ENCODE measurements at regions not wholly inside any gene's neighbourhood (a gene's known extent, or its start where the extent isn't known, plus 50 kb on each side); places are given as distances from the start of the nearest gene placed in this dataset.

GRCh38 chr14:28483506-28483905 lies 283.1 kb upstream of the FOXG1 start:
- ChIA-PET CTCF (no interaction called here), POLR2A (no interaction called here)

DNA sequence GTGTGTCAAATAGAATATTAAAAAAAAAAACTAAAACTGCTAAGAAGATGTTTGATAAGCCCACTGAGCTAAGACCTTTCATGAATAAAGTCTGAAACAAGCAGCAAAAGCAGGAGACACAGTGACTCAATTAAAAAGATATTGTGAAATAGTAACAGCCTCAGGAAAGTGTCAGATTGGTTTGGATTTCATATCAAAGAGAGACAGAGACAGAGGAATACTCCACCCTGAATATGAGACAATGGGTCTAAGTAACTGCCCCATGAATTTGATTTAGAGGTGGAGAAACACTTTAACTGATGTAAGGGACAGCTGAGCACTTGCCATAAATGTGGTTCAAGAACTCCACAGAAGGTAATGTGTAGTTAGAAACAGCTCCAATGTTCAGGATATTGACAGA lies 277.9 kb upstream of the FOXG1 start:
- ChIA-PET CTCF (no interaction called here), POLR2A (no interaction called here)

GRCh38 chr14:28493516-28493915 lies 273.1 kb upstream of the FOXG1 start:
- ChIA-PET CTCF (no interaction called here), POLR2A (no interaction called here)

- ChIA-PET POLR2A (no interaction called here), CTCF (no interaction called here)
These were observed 272.4 kb upstream of the FOXG1 start for GRCh38 chr14:28494196-28494595.

DNA sequence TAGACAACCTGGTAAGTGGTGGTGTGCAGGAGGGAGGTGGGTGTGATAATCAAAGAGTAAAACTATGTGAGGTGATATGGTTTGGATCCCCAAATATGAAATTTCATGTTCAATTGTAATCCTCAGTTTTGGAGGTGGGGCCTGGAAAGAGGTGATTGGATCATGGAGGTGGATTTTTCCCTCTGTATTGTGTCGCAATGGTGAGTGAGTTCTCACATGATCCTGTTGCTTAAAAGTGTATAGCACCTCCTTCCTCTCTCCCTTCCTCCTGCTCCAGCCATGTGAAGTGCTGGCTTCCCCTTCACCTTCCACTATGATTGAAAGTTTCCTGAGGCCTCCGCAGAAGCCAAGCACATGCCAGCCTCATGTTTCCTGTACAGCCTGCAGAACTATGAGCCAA lies 270.2 kb upstream of the FOXG1 start:
- ChIA-PET POLR2A (no interaction called here), CTCF (no interaction called here)

- ChIA-PET CTCF (no interaction called here), POLR2A (no interaction called here)
These were observed 264.1 kb upstream of the FOXG1 start for GRCh38 chr14:28502517-28502916.

- POLR2A ChIA-PET = no interaction called here
- CTCF ChIA-PET = no interaction called here
These were observed 251.0 kb upstream of the FOXG1 start for GRCh38 chr14:28515571-28515970.

- ChIA-PET POLR2A (no interaction called here), CTCF (no interaction called here)
These were observed 229.7 kb upstream of the FOXG1 start for GRCh38 chr14:28536889-28537288.

DNA sequence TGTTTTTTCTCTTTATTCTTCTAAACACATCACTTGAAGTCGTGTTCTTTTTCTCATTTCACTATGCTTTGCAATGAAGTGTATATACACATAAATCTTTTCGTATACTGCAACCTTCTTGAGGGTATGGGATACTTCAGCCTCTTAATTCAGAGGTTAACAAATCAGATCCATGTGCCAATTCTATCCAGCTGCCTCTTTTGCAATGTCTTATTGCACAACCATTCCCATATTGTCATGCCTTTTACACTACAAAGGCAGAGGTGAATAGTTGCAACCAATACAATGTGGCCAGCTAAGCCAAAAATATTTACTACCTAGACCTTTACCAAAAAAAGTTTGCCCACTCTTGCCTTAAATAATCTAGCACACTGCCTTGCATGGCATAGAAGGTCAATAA lies 224.5 kb upstream of the FOXG1 start:
- POLR2A ChIA-PET = no interaction called here
- CTCF ChIA-PET = no interaction called here

DNA sequence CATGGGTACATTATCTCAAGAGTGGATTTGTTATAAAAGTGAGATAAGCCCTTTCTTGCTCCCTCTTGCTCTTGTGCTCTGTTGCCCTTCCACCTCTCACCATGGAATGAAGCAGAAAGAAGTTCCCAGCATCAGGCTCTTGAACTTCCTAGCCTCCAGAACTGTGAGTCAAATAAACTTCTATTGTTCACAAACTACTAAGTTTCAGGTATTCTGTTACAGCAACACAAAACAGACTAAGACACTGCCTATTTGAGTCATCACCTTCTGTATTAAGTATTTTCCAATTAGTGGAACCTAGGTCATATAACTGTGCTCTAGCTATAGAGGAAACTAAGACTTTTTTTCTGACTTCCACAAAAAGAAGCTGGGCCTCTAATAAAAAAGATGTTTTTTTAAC lies 201.2 kb upstream of the FOXG1 start:
- POLR2A ChIA-PET = no interaction called here
- CTCF ChIA-PET = no interaction called here

DNA sequence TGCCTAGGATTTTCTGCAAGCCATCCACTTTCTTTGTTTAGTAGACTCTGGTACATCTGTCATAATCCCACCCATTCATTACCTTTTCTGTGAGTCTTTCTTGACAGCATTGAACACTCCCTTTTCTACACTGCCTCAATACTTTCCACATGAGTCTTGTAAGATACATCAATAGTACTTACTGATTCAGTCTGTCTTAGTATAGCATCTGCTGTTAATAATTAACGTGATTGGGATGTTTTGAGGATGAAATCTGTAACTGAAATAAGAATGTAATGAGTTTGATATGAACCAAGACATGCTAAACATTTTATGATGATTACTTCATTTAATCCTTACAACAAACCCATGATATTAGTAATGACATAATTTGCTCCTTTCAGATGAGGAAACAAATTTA lies 196.2 kb upstream of the FOXG1 start:
- ChIA-PET CTCF (no interaction called here), POLR2A (no interaction called here)

- ChIA-PET CTCF (no interaction called here), POLR2A (no interaction called here)
These were observed 195.0 kb upstream of the FOXG1 start for GRCh38 chr14:28571636-28572035.

DNA sequence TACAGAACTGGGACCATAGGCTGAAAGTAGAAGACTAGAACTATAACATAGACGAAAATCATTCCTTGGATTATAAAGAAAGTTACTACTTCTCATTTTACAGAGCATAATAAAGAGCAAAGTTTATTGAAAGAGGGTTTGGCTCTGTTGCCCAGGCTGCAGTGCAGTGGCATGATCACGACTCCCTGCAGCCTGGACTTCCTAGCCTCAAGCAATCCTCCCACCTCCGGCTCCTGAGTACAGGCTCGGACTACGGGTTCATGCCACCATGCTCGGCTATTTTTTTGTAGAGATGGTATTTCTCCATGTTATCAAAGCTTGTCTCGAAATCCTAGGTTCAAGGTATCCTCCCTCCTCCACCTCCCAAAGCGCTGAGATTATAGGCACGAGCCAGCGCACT lies 190.1 kb upstream of the FOXG1 start:
- ChIA-PET POLR2A (no interaction called here), CTCF (no interaction called here)

GRCh38 chr14:28577187-28577586 lies 189.4 kb upstream of the FOXG1 start:
- ChIA-PET POLR2A (no interaction called here), CTCF (no interaction called here)

DNA sequence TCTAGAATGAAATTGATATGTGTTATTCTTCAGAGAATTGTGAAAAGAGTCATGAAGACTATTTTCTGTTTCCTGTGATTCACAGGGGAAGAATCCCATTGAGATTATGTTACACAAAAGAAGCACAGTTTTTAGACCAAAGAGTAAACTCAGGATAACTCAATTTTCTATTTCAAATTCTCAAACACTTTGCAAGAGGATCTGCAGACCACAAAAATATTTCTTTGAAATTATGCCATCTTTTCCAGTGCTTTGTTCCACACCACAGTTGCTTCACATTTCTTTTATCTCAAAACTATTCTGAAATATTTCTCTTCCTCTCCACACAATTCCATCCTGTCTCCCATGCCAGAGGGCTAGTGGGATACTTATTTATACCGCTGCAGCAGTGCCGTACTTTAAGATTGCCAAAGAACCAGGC lies 188.9 kb upstream of the FOXG1 start:
- ChIA-PET CTCF (no interaction called here), POLR2A (no interaction called here)

- ChIA-PET POLR2A (no interaction called here), CTCF (no interaction called here)
These were observed 181.6 kb upstream of the FOXG1 start for GRCh38 chr14:28584951-28585350.

- ChIA-PET CTCF (no interaction called here), POLR2A (no interaction called here)
These were observed 176.8 kb upstream of the FOXG1 start for GRCh38 chr14:28589792-28590191.

DNA sequence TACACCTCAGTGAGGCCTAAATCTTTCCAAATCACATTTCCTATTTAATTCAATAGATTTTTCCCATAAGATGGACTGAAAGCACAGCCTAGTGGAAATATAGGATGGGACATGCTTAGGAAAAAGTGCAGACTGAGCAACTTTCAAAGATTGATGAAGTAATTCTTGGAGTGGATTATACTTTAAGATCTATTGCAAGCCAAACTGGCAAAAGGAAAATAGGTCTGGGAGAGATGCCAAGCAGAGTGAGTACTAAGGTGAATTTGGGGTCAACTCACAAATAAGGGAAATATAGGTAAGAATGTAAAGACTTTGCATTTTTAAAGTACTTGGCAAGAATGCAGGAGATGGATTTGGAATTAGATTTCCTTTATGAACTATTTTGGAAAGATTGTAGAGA lies 170.2 kb upstream of the FOXG1 start:
- ChIA-PET POLR2A (no interaction called here), CTCF (no interaction called here)

GRCh38 chr14:28599191-28599590 lies 167.4 kb upstream of the FOXG1 start:
- POLR2A ChIA-PET = no interaction called here

DNA sequence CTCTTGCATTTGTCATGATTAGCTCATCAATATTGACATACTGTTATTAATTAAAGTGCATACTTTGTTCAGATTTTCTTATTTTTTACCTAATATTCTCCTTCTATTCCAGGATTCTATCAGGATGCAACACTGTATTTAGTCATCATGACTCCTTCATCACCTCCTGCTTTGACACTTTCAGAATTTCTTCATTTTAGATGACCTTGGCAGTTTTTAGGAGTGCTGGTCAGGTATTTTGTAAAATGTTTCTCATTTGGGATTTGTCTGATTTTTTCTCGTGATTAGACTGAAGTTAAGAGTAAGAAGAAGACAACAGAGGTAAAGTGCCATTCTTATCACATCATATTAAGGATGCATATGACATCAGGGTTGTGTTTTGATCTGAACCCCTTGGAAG lies 167.0 kb upstream of the FOXG1 start:
- CTCF ChIA-PET = no interaction called here
- POLR2A ChIA-PET = no interaction called here

More at GRCh38 chr14:28599191-28599590, 167.4 kb upstream of the FOXG1 start:
- CTCF ChIA-PET = no interaction called here

DNA sequence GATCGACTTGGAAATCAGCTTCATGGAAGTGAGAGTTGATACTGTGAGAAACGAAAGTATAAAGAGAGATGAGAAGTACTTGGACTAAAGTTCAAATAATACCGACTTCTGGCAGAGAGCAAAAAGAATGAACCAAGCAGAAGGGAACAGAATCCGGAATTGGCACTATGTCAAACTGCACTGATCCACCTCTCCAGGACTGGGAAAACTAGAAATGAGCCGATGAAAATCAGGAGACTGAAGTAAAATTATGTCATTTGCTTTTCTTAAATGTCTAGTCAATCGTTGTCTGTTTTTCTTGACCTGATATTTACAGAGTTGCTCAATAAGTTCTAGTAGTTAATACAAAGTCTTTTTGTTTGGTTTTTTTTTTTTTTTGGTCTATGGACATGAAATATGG lies 163.0 kb upstream of the FOXG1 start:
- ChIA-PET POLR2A (no interaction called here), CTCF (interaction anchor here (0.7 kb wide), 1 partner anchor 8 kb away, joined by 4 read pairs; no protein-coding TSS in a partner anchor)

DNA sequence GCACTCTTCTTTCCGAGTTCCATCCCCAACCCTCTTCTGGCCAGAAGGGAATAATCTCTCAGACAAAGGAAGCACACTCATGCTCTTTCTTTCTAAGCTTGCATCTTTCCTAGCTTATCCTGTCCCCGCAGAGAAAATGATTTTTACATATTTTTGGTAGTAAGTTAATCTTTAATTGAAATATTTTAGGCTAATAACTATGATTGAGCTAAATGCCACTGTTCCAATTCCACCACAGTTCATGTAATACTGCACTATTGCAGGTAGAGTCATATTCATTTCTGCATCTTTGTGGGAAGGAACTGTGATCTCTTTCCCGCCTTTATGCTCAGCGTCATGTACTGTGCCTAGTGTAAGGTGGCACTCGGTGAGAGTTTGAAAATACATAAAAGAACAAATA lies 158.9 kb upstream of the FOXG1 start:
- CTCF ChIA-PET = no interaction called here
- POLR2A ChIA-PET = no interaction called here

GRCh38 chr14:28608443-28608842 lies 158.1 kb upstream of the FOXG1 start:
- POLR2A ChIA-PET = no interaction called here

More at GRCh38 chr14:28608443-28608842, 158.1 kb upstream of the FOXG1 start:
- CTCF ChIA-PET = no interaction called here
